Panc1 (cell line): ENCODE measurements at regions not wholly inside any gene's neighbourhood (a gene's known extent, or its start where the extent isn't known, plus 50 kb on each side); places are given as distances from the start of the nearest gene placed in this dataset.
"Not testable (repeated sequence)": the region's sequence is repeated elsewhere in the genome, so short reads cannot be mapped to it uniquely, and the experiment has no call there.

Experiments used
- ATAC-seq: fragments of 200-7000 bp; cut with Tn5 transposase; 2 replicates; pipeline ENCODE4 v1.9.1; 2020; ENCODE audit warnings: mild to moderate bottlenecking, moderate library complexity
- BruUV-seq: library from RNA; stranded (reverse); fragments of 400-500 nt; replicated peaks from 2 replicates; lab custom pipeline; 2021; lab: Mats Ljungman, UMichigan
- CTCF ChIA-PET: fragments of 300-600 bp; sonication (Branson Sonifier 250); formaldehyde crosslinking; loops from one replicate; lab custom pipeline; 2022; ENCODE audit warnings: antibody characterized with exemption; lab: Charles Lee
- POLR2A ChIA-PET: fragments of 300-600 bp; sonication (Branson Sonifier 250); formaldehyde crosslinking; loops from one replicate; lab custom pipeline; 2022; ENCODE audit warnings: antibody characterized with exemption; lab: Charles Lee
- DNase-seq: peaks from one replicate; pipeline ENCODE4 v3.0.0-alpha.2; 2010; ENCODE audit warnings: low read depth, low spot score
- H3K27ac ChIP-seq: 2 replicates; pipeline ENCODE4 v1.5.1; 2011; ENCODE audit warnings: mild to moderate bottlenecking, low read length, inconsistent platforms
- H3K27me3 ChIP-seq: fragments of 200-500 bp; sonication (Bioruptor generic); 2 replicates; pipeline ENCODE4 v1.6.0; 2014; ENCODE audit warnings: low read length, inconsistent platforms; ENCODE audit not compliant: control insufficient read depth, insufficient read depth
- H3K36me3 ChIP-seq: fragments of 200-500 bp; sonication (Bioruptor generic); 2 replicates; pipeline ENCODE4 v1.5.1; 2014; ENCODE audit warnings: inconsistent platforms, mild to moderate bottlenecking, low read length, moderate library complexity; ENCODE audit not compliant: control insufficient read depth, insufficient read depth
- H3K4me1 ChIP-seq: 2 replicates; pipeline ENCODE4 v1.5.1; 2011; ENCODE audit warnings: inconsistent platforms, mild to moderate bottlenecking, low read length, moderate library complexity; ENCODE audit not compliant: control insufficient read depth, insufficient read depth
- H3K4me3 ChIP-seq, 2 experiments: 2 replicates each; pipeline ENCODE4 v1.5.1; 2011 to 2012; ENCODE audit warnings: low read depth in 2 of 2, low read length in 2 of 2, mild to moderate bottlenecking in 2 of 2, inconsistent platforms in 1 of 2, moderate library complexity in 1 of 2
- H3K9me3 ChIP-seq: fragments of 200-500 bp; sonication (Bioruptor generic); 2 replicates; pipeline ENCODE4 v1.5.1; 2014; ENCODE audit warnings: low read depth, mild to moderate bottlenecking, inconsistent platforms, low read length, moderate library complexity; ENCODE audit not compliant: control insufficient read depth, insufficient read depth
- CTCF ChIP-seq: fragments of 450-650 bp; IDR thresholded peaks from 2 replicates; pipeline ENCODE4 v1.5.1; 2017; ENCODE audit warnings: mild to moderate bottlenecking
- POLR2AphosphoS5 ChIP-seq: IDR thresholded peaks from 2 replicates; pipeline ENCODE4 v1.6.1; 2012; ENCODE audit warnings: mild to moderate bottlenecking, low read depth, low read length, moderate library complexity
- REST ChIP-seq, 2 experiments: IDR thresholded peaks; 2 replicates each; pipeline ENCODE4 v1.6.1; 2011 to 2012; ENCODE audit warnings: low read depth in 2 of 2, control low read depth in 1 of 2, low read length in 1 of 2, mild to moderate bottlenecking in 1 of 2, moderate library complexity in 1 of 2; ENCODE audit not compliant: insufficient read depth in 1 of 2
- SIN3A ChIP-seq: IDR thresholded peaks from 2 replicates; pipeline ENCODE4 v1.6.1; 2012; ENCODE audit warnings: low read depth, mild to moderate bottlenecking, low read length, moderate library complexity, borderline replicate concordance; ENCODE audit not compliant: insufficient read depth
- TCF7L2 ChIP-seq: IDR thresholded peaks from 2 replicates; pipeline ENCODE4 v1.6.1; 2011; ENCODE audit warnings: mild to moderate bottlenecking, low read depth, low read length, inconsistent platforms
- in situ Hi-C: cut with HindIII; loops from 2 replicates; pipeline ENCODE4 v1.10.0; 2016; ENCODE audit warnings: low sequenced_read_pairs, low pct_unique_long_range_greater_than_20kb
- intact Hi-C: fragments of 100-400 bp; cut with micrococcal nuclease; formaldehyde crosslinking; loops from one replicate; pipeline ENCODE4 v1.10.0; 2022; ENCODE audit not compliant: unreplicated experiment

- in situ Hi-C loops = no loop called here
- POLR2A ChIA-PET = no interaction called here
- CTCF ChIA-PET = no interaction called here
- Histone ChIP-seq H3K4me3 (no peak overlapping the region), H3K27me3 (no peaks in the 10 kb centered on the region), H3K27ac (no peak overlapping the region), H3K9me3 (no peaks in the 10 kb centered on the region), H3K36me3 (no peaks in the 10 kb centered on the region), H3K4me1 (no peaks in the 10 kb centered on the region)
- intact Hi-C loops = loop anchor here (5.0 kb wide), 1 partner anchor 483 kb away; no protein-coding TSS in a partner anchor
- BruUV-seq = no TSS peak
- ATAC-seq (no peak), DNase-seq (peak; percentile 8)
- no peak for TF ChIP-seq POLR2AphosphoS5
- no peak for TF ChIP-seq TCF7L2
- TF ChIP-seq SIN3A = no peak
- TF ChIP-seq CTCF = peak; percentile 60
- TF ChIP-seq REST (IDR thresholded peaks at IDR 0.05; ENCODE audit: insufficient read depth in 1 of 2, low read depth in 2 of 2, low read length in 1 of 2) = no peak
These were observed 293.2 kb downstream of the FBXO8 start for GRCh38 chr4:173990126-173990868.

GRCh38 chr4:173963523-173963922 lies 319.9 kb downstream of the FBXO8 start:
- H3K36me3 ChIP-seq, H3K27me3 ChIP-seq, BruUV-seq, POLR2A ChIA-PET, CTCF ChIA-PET, H3K9me3 ChIP-seq, H3K4me3 ChIP-seq, in situ Hi-C loops, H3K27ac ChIP-seq, H3K4me1 ChIP-seq, DNase-seq, ATAC-seq, intact Hi-C loops: not testable (repeated sequence)

GRCh38 chr4:173960398-173960797 lies 323.1 kb downstream of the FBXO8 start:
- H3K27ac ChIP-seq = no peak overlapping the region
- in situ Hi-C loops = no loop called here
- BruUV-seq = no TSS peak

More at GRCh38 chr4:173960398-173960797, 323.1 kb downstream of the FBXO8 start:
- Histone ChIP-seq H3K4me3 (no peak overlapping the region), H3K27me3 (no peaks in the 10 kb centered on the region), H3K9me3 (no peaks in the 10 kb centered on the region), H3K4me1 (no peaks in the 10 kb centered on the region), H3K36me3 (no peaks in the 10 kb centered on the region)
- intact Hi-C loops = no loop called here
- ChIA-PET CTCF (no interaction called here), POLR2A (no interaction called here)
- TF ChIP-seq POLR2AphosphoS5 = no peak
- TF ChIP-seq SIN3A = no peak
- no peak for ATAC-seq
- DNase-seq = no peak
